HFFc6 (cell line): ENCODE measurements at regions not wholly inside any gene's neighbourhood (a gene's known extent, or its start where the extent isn't known, plus 50 kb on each side); places are given as distances from the start of the nearest gene placed in this dataset.

Experiments
- DNase-seq: peaks from one replicate; pipeline ENCODE4 v3.0.0-alpha.2; 2018
- H3K27ac Mint-ChIP-seq: 2 replicates; pipeline ENCODE4 v1.8.0; 2020; ENCODE audit warnings: mild to moderate bottlenecking, mixed read lengths
- H3K27me3 Mint-ChIP-seq: 2 replicates; pipeline ENCODE4 v1.8.0; 2021; ENCODE audit warnings: mild to moderate bottlenecking, moderate library complexity, mixed read lengths; ENCODE audit not compliant: insufficient read depth
- H3K36me3 Mint-ChIP-seq: 2 replicates; pipeline ENCODE4 v1.8.0; 2021; ENCODE audit warnings: low read depth, mixed read lengths
- H3K4me1 Mint-ChIP-seq: 2 replicates; pipeline ENCODE4 v1.8.0; 2020; ENCODE audit warnings: low read depth, mixed read lengths
- H3K4me3 Mint-ChIP-seq: 2 replicates; pipeline ENCODE4 v1.8.0; 2020; ENCODE audit warnings: mild to moderate bottlenecking, moderate library complexity, mixed read lengths
- H3K9me3 Mint-ChIP-seq: 2 replicates; pipeline ENCODE4 v1.8.0; 2020; ENCODE audit warnings: mild to moderate bottlenecking, mixed read lengths
- TF ChIP-seq, protein P1 (sequence below): fragments of 200-600 bp; sonication (generic); IDR thresholded peaks from 2 replicates; pipeline ENCODE4 v1.5.0; 2021; ENCODE audit warnings: antibody characterized with exemption, mild to moderate bottlenecking

DNA sequence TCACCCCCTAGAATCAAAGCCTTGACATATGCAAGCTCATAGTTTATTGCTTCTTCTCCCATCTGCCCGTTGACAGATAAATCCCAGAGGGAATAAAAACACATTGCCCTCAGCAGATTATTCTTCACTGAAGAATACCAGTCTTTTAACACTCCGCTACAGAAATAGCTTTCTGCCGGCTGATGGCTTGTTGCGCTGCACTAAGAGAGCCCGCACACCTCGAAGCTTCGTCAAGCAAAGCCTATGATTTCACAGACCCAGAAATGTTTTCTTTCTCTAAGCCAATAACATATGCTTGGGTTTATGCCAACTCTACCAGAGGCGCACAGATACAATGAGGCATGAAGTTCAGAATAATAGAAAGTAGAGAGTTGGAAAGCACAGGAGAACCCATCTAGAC is 208.9 kb upstream of the FOXQ1 start:
- H3K9me3 Mint-ChIP-seq, result no peaks in the 10 kb centered on the region
- peaks cover 10% of the 10 kb centered on the region; the same call in 1 of the 2 replicates for H3K4me1 Mint-ChIP-seq
- H3K36me3 Mint-ChIP-seq, result no peaks in the 10 kb centered on the region
- no peak for DNase-seq
- TF ChIP-seq, protein P1, sequence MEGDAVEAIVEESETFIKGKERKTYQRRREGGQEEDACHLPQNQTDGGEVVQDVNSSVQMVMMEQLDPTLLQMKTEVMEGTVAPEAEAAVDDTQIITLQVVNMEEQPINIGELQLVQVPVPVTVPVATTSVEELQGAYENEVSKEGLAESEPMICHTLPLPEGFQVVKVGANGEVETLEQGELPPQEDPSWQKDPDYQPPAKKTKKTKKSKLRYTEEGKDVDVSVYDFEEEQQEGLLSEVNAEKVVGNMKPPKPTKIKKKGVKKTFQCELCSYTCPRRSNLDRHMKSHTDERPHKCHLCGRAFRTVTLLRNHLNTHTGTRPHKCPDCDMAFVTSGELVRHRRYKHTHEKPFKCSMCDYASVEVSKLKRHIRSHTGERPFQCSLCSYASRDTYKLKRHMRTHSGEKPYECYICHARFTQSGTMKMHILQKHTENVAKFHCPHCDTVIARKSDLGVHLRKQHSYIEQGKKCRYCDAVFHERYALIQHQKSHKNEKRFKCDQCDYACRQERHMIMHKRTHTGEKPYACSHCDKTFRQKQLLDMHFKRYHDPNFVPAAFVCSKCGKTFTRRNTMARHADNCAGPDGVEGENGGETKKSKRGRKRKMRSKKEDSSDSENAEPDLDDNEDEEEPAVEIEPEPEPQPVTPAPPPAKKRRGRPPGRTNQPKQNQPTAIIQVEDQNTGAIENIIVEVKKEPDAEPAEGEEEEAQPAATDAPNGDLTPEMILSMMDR, result no peak
- no peak overlapping the region for H3K27ac Mint-ChIP-seq
- H3K27me3 Mint-ChIP-seq, result peaks cover 16% of the 10 kb centered on the region
- H3K4me3 Mint-ChIP-seq, result no peak overlapping the region

DNA sequence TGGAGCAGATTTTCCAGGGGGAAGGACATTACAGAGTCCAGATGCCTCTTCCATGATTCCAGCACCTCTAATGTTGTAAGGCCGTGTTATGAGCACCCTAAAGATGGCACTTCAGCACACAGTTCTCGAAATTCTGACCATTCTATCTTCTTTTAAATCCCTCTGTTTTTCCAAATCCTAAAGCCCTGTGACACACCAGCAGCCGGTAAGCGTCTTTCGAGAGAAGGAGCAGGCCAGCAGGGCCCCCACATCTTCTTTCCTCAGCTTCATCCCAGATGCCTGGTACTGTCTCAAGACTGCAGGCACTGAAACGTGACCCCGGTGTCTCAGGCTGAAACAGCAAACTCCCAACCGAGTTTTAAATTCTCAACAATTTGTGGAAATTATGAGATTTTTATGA is 211.6 kb upstream of the FOXQ1 start:
- H3K27ac Mint-ChIP-seq, result no peak overlapping the region
- no peak overlapping the region for H3K4me3 Mint-ChIP-seq
- no peaks in the 10 kb centered on the region for H3K4me1 Mint-ChIP-seq
- no peak for DNase-seq
- TF ChIP-seq, protein P1, result no peak
- H3K9me3 Mint-ChIP-seq, result no peaks in the 10 kb centered on the region
- peaks cover 25% of the 10 kb centered on the region for H3K27me3 Mint-ChIP-seq
- H3K36me3 Mint-ChIP-seq, result no peaks in the 10 kb centered on the region

DNA sequence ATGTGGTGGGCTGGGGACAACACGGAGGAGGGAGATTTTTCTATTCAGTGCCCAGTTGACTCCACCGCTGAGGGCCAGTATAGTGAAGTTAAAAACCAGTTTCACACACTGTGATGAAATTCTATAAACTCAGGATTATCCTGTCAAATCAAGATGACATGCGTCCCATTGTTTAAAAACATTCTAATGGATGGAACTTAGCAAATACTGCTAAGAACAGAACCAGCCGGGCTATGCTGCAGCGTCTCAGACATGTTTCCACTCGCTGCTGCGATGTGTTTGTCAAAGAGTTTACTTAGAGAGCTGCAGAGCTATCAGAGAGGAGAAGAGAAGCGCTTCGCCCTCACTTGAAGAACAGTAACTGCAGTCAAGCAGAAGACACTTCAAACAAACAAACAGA is 212.6 kb upstream of the FOXQ1 start:
- Mint-ChIP-seq H3K9me3 (no peaks in the 10 kb centered on the region), H3K4me3 (no peak overlapping the region), H3K36me3 (no peaks in the 10 kb centered on the region), H3K27me3 (peaks cover 25% of the 10 kb centered on the region), H3K4me1 (peaks cover 7% of the 10 kb centered on the region), H3K27ac (no peak overlapping the region)
- DNase-seq, result no peak
- TF ChIP-seq, protein P1, result no peak

DNA sequence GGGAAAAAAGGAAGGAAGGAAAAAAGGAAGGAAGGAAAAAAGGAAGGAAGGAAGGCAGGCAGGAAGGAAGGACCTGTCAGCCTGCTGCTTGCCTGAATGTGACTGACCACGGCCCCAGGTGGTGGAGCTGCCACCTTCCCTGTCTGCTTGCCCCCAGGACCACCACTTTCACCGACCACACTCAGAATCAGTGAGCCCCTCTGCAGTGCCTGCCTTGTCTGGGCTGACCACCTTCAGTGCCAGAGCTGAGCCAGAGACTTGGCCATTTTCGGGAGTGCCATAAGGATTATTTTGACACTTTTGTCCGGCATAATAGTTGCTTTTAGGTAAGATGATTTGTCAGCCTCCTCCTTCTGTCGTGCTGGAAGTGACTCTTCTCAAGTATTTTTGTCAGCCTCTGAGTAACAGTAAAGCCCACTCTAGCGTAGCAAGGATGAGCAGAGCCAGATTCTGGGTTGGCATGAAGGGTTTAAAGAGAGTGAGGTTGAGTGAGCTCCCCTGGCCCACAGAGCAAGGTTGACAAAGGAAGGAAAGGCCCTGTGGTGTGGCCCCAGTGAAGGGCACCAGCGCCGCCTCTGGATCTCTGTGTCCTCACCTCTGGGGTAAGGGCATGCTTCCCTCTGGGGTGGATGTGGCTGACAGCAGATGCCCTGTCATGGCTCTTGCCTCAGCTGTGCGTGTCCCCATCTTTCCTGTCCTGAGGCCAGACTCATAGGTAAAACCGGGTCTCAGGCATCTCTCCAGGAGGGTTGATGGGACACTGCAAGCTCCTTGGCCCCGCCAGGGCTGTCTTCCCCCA is 214.7 kb upstream of the FOXQ1 start:
- Mint-ChIP-seq H3K9me3 (no peaks in the 10 kb centered on the region), H3K4me3 (no peak overlapping the region), H3K27me3 (peaks cover 17% of the 10 kb centered on the region), H3K36me3 (no peaks in the 10 kb centered on the region), H3K4me1 (peaks cover 10% of the 10 kb centered on the region), H3K27ac (no peak overlapping the region)
- TF ChIP-seq, protein P1, result no peak
- DNase-seq, result no peak

DNA sequence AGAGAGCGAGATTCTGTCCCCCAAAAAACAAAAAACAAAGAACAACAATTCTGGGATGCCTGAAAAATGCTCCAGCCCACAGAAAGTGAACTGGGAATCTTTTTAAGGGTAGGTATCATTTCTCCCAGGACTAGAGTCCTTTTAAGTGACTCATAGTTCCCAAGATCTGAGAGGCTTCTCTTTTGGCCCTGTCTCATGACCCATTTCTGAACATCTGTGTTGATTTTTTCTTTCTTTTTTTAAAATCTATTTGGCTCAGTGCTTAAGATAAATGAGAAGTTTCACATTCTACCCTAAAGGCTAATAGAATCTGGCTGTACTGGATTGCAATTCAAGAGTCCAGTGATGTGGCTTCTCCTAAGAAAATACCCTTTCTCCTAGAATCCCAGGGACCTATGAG is 217.6 kb upstream of the FOXQ1 start:
- no peak overlapping the region for H3K4me3 Mint-ChIP-seq
- DNase-seq, result peak; percentile 30
- peaks cover 12% of the 10 kb centered on the region for H3K27me3 Mint-ChIP-seq
- TF ChIP-seq, protein P1, result no peak
- no peaks in the 10 kb centered on the region for H3K36me3 Mint-ChIP-seq
- peaks cover 10% of the 10 kb centered on the region for H3K4me1 Mint-ChIP-seq
- H3K9me3 Mint-ChIP-seq, result no peaks in the 10 kb centered on the region
- no peak overlapping the region for H3K27ac Mint-ChIP-seq
